AG08395 (cell line): ENCODE measurements at regions not wholly inside any gene's neighbourhood (a gene's known extent, or its start where the extent isn't known, plus 50 kb on each side); places are given as distances from the start of the nearest gene placed in this dataset.

Source experiments
- DNase-seq: peaks from one replicate; pipeline ENCODE4 v3.0.0; 2012; ENCODE audit warnings: mixed read lengths, low spot score

GRCh38 chr18:55650363-55650870 is 62.4 kb upstream of the TCF4 start:
- no peak for DNase-seq

DNA sequence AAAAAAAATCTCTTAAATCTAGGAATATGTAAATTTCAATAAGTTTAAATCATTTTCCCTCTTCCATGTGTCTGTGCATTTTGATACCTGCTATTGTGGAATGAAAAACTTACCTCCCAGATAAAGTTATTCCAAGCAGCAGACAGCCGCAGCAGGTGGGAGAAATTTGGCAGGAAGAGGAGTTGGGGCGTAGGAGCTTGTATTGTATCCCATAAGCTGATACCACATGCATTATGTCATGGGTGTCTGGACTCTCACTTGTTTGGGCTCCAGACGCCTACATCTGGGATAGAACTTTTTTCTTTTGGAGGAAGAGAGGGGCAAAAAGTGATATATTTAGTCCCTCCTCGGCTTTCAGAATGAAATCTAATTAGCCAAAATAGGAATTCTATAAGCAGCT is 59.3 kb upstream of the TCF4 start:
- no peak for DNase-seq

DNA sequence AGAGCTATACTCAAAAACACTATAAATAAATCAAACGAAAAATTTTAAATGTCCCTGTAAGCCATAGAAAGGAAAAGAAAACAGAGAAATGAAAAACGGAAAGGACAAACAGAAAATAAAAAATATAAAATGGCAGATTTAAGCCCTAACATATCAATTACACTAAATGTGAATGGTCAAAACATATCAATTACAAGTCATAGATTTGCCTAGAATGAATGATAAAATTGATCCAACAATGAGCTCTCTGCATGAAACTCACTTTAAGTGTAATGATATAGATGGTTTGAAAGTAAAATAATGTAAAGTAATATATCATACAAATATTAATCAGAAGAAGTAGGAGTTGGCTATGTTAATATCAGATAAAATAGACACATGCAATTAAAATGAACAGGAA is 54.2 kb upstream of the TCF4 start:
- no peak for DNase-seq

- no peak for DNase-seq
Observed at GRCh38 chr18:55641486-55641885, 53.5 kb upstream of the TCF4 start.
